GM12864 (cell line): ENCODE measurements at regions not wholly inside any gene's neighbourhood (a gene's known extent, or its start where the extent isn't known, plus 50 kb on each side); places are given as distances from the start of the nearest gene placed in this dataset.

Source experiments
- DNase-seq: peaks from one replicate; pipeline ENCODE4 v3.0.0-alpha.2; 2011; ENCODE audit warnings: low read depth
- H3K4me3 ChIP-seq: 2 replicates; pipeline ENCODE4 v1.5.1; 2011; ENCODE audit warnings: mild to moderate bottlenecking, low read depth, low read length, control low read depth
- CTCF ChIP-seq: IDR thresholded peaks from 2 replicates; pipeline ENCODE4 v1.5.1; 2011; ENCODE audit warnings: low read depth, mild to moderate bottlenecking, moderate library complexity, low read length, control low read depth, inconsistent platforms; ENCODE audit errors: missing control alignments

GRCh38 chr1:147478521-147478920 is 62.8 kb upstream of the BCL9 start:
- TF ChIP-seq CTCF: no peak
- no peak for DNase-seq
- H3K4me3 ChIP-seq: no peak overlapping the region

- H3K4me3 ChIP-seq: no peak overlapping the region
- TF ChIP-seq CTCF: no peak
- no peak for DNase-seq
These were observed 61.3 kb upstream of the BCL9 start for GRCh38 chr1:147479864-147480564.

GRCh38 chr1:147480565-147480935 is 60.8 kb upstream of the BCL9 start:
- DNase-seq: no peak
- no peak overlapping the region for H3K4me3 ChIP-seq
- no peak for TF ChIP-seq CTCF

GRCh38 chr1:147486876-147487656 is 54.2 kb upstream of the BCL9 start:
- DNase-seq: no peak
- no peak overlapping the region for H3K4me3 ChIP-seq
- TF ChIP-seq CTCF: no peak

- no peak for TF ChIP-seq CTCF
- no peak for DNase-seq
- no peak overlapping the region for H3K4me3 ChIP-seq
These were observed 50.2 kb upstream of the BCL9 start for GRCh38 chr1:147491098-147491497.
